Nucleus accumbens (tissue), 56 donors: ENCODE measurements at regions not wholly inside any gene's neighbourhood (a gene's known extent, or its start where the extent isn't known, plus 50 kb on each side); places are given as distances from the start of the nearest gene placed in this dataset.

Source experiments
- DNase-seq, 56 donors: peaks; one replicate each; lab custom pipeline; 2025; lab: John Stamatoyannopoulos, UW

GRCh38 chr16:86302421-86303109 lies 207.8 kb upstream of the FOXF1 start:
- no peak for DNase-seq

GRCh38 chr16:86303787-86304678 lies 206.3 kb upstream of the FOXF1 start:
- no peak for DNase-seq

- no peak for DNase-seq
Measured at GRCh38 chr16:86304868-86305267, 205.5 kb upstream of the FOXF1 start.

- no peak for DNase-seq
Measured at GRCh38 chr16:86305440-86305839, 204.9 kb upstream of the FOXF1 start.

DNA sequence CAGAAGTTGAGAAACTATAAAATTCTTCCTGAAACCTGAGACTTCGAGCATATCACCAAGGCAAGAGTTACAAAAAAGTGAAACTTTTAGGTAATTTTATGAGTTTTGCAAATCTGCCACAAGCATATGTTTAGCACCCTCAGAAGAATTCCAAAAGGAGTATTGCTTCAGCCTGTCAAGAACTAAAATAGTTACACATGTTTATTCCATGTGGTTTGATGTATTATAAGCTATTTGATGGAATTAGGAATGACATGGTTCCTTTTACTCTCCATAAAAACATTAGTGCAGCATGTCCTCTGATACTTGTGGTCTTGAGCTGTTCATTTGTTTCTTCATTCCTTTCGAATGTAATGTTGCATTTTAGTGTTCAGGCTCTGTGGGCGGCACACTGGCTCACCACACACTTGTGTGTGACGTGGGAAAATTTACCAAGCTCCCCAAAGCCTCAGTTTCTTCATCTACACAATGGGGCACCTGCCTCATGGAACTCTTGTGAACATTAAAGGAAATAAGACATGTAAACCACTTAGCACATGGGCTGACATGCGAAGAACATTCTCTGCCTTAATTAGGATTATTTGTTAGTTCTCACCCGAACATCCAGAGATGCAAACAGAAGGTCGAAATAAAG lies 204.2 kb upstream of the FOXF1 start:
- no peak for DNase-seq

GRCh38 chr16:86306811-86307513 lies 203.4 kb upstream of the FOXF1 start:
- DNase-seq, result no peak

DNA sequence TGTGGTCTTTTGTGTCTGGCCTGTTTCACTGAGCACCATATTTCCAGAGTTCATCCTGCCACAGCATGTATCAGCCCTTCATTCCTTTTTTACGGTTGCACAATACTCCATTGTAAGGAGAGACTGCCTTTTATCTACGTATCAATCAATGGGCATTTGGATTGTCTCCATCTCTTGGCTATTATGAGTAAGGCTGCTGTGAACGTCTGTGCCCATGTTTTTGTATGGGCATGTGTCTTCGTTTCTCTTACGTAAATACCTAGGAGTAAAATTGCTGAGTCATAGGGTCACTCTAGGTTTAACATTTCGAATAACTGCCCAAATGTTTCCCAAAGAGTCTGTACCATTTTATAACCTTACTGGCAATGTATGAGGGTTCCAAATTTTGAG lies 202.8 kb upstream of the FOXF1 start:
- no peak for DNase-seq

GRCh38 chr16:86308514-86308913 lies 201.8 kb upstream of the FOXF1 start:
- DNase-seq, result no peak

DNA sequence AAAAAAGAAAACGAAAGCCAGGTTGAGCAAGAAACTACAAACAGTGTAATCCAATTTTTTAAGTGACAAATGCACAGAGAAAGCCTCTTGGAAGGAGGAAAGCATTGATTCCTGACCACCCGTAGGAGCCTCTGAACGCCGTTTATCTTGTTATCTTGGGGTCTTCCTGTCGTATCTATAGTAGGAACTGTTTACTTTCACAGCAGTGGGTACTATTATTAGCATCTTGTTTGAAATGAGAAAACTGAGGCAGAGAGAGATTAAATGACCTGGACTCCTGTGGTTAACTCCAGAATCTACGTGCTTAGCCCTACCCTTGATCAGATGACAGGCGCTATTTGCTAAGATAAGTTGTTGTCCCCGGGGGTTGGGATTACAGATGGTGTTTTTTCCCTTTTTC lies 196.7 kb upstream of the FOXF1 start:
- no peak for DNase-seq

DNA sequence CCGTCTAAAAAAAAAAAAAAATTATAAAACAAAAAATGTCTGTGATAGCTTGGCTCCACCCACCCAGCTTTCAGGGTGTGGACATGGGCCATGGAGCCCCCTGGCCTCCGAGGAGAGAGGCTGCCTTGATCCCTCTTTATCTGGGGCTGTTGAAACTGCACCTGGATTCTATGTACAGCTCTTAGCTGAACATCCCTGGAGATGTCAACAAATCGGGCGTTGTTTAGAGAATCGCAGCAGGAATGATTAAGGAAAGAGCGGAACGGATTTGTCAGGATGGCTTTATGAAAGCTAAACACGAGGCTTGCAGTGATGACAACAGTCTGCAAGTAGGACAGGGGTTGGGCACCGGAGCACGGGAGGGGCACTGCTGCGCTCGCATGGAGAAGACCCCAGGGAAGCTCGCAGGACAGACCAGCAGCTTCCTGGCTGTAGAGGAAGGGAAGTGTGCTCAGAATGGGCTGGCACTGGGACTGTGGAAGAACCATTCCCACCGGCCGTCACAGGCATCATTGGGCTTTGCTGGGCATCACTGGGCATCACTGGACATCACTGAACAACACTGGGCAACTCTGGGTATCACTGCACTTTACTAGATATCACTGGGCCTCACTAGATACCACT lies 195.8 kb upstream of the FOXF1 start:
- DNase-seq, result no peak

GRCh38 chr16:86316967-86317812 lies 193.1 kb upstream of the FOXF1 start:
- no peak for DNase-seq

DNA sequence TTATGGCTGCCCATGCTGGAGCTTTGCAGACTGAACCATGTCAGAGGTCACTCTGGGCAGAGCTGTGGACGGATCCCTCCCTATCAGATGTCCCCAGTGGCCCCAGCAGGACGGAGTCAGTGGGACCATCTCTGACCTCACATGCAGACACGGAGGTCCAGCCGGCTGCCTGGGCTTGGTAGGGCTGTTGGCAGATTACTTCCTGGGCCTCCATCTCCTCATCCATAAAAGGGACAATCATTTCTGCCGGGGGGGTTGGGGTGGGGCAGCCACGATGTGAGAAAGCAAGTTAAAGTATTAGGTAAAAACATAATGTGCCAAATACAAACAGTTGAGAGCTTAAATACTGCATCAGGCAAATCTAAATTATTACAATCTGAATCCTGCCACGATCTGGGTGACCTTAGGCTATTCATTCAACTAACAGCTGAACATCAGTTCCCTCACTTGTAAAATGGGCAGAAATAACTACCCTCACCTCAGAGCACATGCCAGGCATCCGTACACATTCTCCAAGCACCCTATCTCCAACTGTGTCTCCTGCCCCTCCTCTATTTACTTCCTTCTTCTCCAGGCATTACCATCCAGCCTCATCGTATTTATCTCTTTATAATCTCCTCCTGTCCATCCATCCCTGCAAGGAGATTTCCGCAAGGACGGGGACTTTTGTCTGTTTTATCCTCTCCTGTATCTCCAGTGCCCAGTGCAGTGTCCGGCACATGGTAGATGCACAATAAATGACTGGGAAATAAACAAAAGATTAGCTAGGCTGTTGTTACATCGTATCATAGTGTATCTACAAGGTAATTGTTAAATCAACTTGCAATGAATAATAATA lies 192.3 kb upstream of the FOXF1 start:
- DNase-seq, result no peak

- DNase-seq, result no peak
Measured at GRCh38 chr16:86319585-86320236, 190.6 kb upstream of the FOXF1 start.

DNA sequence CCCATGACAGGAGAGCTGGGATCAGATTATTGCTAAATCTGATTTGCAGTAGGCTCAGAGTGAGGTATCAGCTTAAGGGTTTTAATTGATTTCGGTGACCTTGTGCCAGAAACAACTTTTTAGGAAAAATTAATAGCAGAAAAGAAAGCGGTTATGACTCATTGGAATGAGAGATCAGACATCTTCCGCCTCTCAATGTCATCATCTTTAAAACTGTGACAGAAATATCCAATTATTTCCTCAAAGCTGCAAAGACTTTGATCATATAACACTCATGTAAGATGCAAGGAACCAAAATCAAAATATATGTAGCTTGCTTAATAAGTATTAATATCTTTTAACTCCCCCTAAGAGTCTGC lies 190.1 kb upstream of the FOXF1 start:
- DNase-seq, result no peak

DNA sequence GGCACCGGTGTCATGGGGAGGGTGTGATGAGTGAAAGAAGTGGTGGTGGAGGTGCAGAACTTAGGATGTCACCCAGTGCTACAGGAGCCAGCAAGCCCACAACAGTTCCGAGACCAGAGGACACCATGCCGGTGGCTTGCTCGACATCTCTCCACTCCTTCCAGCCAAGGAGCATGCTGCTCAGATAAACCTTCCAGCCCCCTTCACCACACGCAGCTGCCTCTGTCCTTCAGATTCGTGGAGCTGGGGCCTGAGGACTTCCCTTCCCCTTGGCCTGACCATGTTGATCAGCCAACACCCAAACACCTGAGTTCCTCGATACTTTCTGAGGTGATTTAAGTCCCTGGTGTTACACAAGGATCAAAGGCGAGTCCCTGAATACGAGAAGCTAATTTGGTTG lies 188.8 kb upstream of the FOXF1 start:
- DNase-seq, result no peak

DNA sequence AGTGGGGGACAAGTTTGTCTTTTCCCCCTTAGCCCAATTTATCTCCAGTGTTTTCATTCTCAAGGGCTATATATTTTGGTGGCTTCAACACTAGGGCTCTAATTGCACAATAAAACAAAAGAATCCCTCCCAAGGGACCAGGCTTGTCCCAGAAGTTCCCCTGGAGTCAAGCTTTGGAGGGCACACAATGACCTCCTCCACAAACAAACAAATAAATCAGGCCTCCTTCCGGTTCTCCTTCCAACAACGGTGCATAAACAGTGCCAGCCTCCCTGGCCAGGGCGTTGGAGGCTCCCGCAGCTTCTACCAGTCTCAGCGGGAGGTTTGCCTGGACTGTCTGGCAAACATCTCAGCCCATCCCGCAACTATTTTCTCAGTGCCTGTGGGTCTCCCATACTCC lies 188.0 kb upstream of the FOXF1 start:
- DNase-seq, result no peak

DNA sequence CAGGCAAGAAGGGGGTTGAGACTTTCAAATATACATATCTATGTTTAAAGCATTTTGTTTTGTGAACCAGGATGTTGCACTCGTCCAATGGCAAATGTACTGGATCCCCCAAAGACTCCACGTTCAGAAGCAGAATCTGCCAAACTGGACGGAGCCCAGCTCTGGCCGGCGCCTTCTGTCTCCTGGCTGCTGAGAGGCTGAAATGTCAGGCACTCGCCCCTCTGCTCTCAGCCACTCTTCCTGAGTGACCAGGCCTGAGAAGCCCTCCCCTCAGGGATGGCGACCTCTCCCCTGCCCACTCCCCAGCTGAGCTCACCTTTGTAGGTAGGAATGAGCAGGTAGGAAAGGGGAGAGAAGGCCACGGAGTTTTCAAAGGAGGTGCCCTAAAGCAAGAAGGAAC lies 187.5 kb upstream of the FOXF1 start:
- DNase-seq, result no peak

- no peak for DNase-seq
Measured at GRCh38 chr16:86324320-86324719, 186.0 kb upstream of the FOXF1 start.
